Ascending aorta (tissue), 2 donors: ENCODE measurements at regions not wholly inside any gene's neighbourhood (a gene's known extent, or its start where the extent isn't known, plus 50 kb on each side); places are given as distances from the start of the nearest gene placed in this dataset.

Source experiments
- DNase-seq, 2 donors: peaks; one replicate each; pipeline ENCODE4 v3.0.0-alpha.2; 2019; ENCODE audit warnings: low spot score in 2 of 2
- H3K27ac ChIP-seq, 2 donors: fragments of 200-600 bp; sonication (generic); one replicate each; pipeline ENCODE4 v1.5.1; 2016 to 2017; ENCODE audit warnings: mild to moderate bottlenecking in 1 of 2
- H3K27me3 ChIP-seq: fragments of 200-600 bp; sonication (generic); one replicate; pipeline ENCODE4 v1.5.1; 2017
- H3K36me3 ChIP-seq, 2 donors: fragments of 200-600 bp; sonication (generic); one replicate each; pipeline ENCODE4 v1.5.1; 2016
- H3K4me1 ChIP-seq, 2 donors: fragments of 200-600 bp; sonication (generic); one replicate each; pipeline ENCODE4 v1.5.1; 2016 to 2017; ENCODE audit warnings: mild to moderate bottlenecking in 1 of 2
- H3K4me3 ChIP-seq, 2 donors: fragments of 200-600 bp; sonication (generic); one replicate each; pipeline ENCODE4 v1.5.1; 2016 to 2017; ENCODE audit warnings: mild to moderate bottlenecking in 1 of 2
- H3K9me3 ChIP-seq, 2 donors: fragments of 200-600 bp; sonication (generic); one replicate each; pipeline ENCODE4 v1.5.1; 2016
- CTCF ChIP-seq, 3 experiments: fragments of 200-600 bp in 2 of 3; fragments of 450-650 bp in 1 of 3; sonication (generic) in 2 of 3; IDR thresholded peaks; one replicate each; pipeline ENCODE4 v1.5.1; 2016 to 2019; ENCODE audit warnings: antibody characterized with exemption in 3 of 3, mild to moderate bottlenecking in 1 of 3, moderate library complexity in 1 of 3
- intact Hi-C: fragments of 100-400 bp; cut with DNase I; formaldehyde crosslinking; loops from one replicate; pipeline ENCODE4 v1.15.1; 2023

GRCh38 chr3:68186733-68187132 lies 532.3 kb upstream of the SUCLG2 start:
- no peak for TF ChIP-seq CTCF (IDR thresholded peaks at IDR 0.05)
- H3K27me3 ChIP-seq = no peaks in the 10 kb centered on the region
- no peaks in the 10 kb centered on the region for H3K4me1 ChIP-seq
- no peak overlapping the region for H3K4me3 ChIP-seq
- no peaks in the 10 kb centered on the region for H3K36me3 ChIP-seq
- H3K9me3 ChIP-seq = no peaks in the 10 kb centered on the region
- H3K27ac ChIP-seq = no peak overlapping the region
- intact Hi-C loops = no loop called here
- DNase-seq = no peak

GRCh38 chr3:68176600-68176999 lies 522.2 kb upstream of the SUCLG2 start:
- DNase-seq = no peak
- no peaks in the 10 kb centered on the region for H3K27me3 ChIP-seq
- H3K36me3 ChIP-seq = no peaks in the 10 kb centered on the region
- no peaks in the 10 kb centered on the region for H3K4me1 ChIP-seq
- no peak overlapping the region for H3K4me3 ChIP-seq
- intact Hi-C loops = no loop called here
- no peak for TF ChIP-seq CTCF (IDR thresholded peaks at IDR 0.05)
- H3K9me3 ChIP-seq = peaks cover 0 to 15% of the 10 kb centered on the region in 2 donors
- H3K27ac ChIP-seq = no peak overlapping the region

GRCh38 chr3:68173012-68173634 lies 518.7 kb upstream of the SUCLG2 start:
- no peaks in the 10 kb centered on the region for H3K36me3 ChIP-seq
- H3K4me1 ChIP-seq = no peaks in the 10 kb centered on the region
- no peak for TF ChIP-seq CTCF (IDR thresholded peaks at IDR 0.05)
- no peak for DNase-seq
- H3K9me3 ChIP-seq = peaks cover 0 to 26% of the 10 kb centered on the region in 2 donors
- no peak overlapping the region for H3K4me3 ChIP-seq
- intact Hi-C loops = no loop called here
- no peaks in the 10 kb centered on the region for H3K27me3 ChIP-seq
- no peak overlapping the region for H3K27ac ChIP-seq

DNA sequence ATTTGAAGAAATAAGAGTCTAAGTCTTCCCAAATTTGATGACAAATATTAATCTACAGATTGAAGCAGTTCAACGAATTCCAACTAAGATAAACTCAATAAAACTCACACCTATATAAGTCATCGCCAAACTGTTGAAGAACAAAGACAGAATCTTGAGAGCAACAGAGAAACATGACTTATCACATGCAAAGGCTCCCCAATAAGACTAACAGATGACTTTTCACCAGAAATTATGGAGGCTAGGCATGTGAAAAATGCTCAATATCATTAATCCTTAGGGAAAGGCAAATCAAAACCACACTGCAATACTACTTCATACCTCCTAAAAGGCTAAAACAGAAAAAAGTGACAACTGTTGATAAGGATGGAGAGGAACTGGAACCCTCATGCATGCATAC lies 517.6 kb upstream of the SUCLG2 start:
- H3K4me3 ChIP-seq = no peak overlapping the region
- H3K4me1 ChIP-seq = no peaks in the 10 kb centered on the region
- intact Hi-C loops = no loop called here
- no peak for TF ChIP-seq CTCF (IDR thresholded peaks at IDR 0.05)
- no peaks in the 10 kb centered on the region for H3K27me3 ChIP-seq
- no peaks in the 10 kb centered on the region for H3K36me3 ChIP-seq
- no peak overlapping the region for H3K27ac ChIP-seq
- DNase-seq = no peak
- peaks cover 0 to 26% of the 10 kb centered on the region in 2 donors for H3K9me3 ChIP-seq

DNA sequence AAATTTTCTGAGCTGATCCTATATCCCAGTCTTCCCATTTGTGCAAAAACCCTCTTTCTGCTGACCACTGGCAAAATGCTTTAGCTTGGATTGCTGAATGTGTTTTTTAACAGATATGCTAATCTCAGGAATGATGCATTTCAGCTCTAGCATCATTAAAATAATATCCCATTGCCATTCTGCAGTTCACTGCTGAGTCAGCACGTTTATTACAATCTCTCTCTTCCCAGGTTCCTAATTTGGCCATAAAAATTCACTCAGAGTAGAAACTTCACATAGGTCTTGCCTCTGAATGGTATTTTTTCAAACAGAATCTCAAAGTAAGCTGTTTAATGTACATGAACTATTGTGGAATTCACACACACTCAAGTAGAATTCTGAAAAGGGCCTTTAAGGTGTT lies 509.6 kb upstream of the SUCLG2 start:
- Histone ChIP-seq H3K4me1 (no peaks in the 10 kb centered on the region), H3K9me3 (no peaks in the 10 kb centered on the region), H3K27ac (no peak overlapping the region), H3K4me3 (no peak overlapping the region), H3K36me3 (no peaks in the 10 kb centered on the region), H3K27me3 (no peaks in the 10 kb centered on the region)
- TF ChIP-seq CTCF (IDR thresholded peaks at IDR 0.05) = no peak
- DNase-seq = no peak
- intact Hi-C loops = no loop called here

GRCh38 chr3:68163062-68163461 lies 508.6 kb upstream of the SUCLG2 start:
- Histone ChIP-seq H3K36me3 (no peaks in the 10 kb centered on the region), H3K9me3 (no peaks in the 10 kb centered on the region), H3K27me3 (no peaks in the 10 kb centered on the region), H3K27ac (no peak overlapping the region), H3K4me3 (no peak overlapping the region), H3K4me1 (no peaks in the 10 kb centered on the region)
- intact Hi-C loops = no loop called here
- TF ChIP-seq CTCF (IDR thresholded peaks at IDR 0.05) = no peak
- no peak for DNase-seq
